Spleen (tissue), 11 donors: ENCODE measurements at regions not wholly inside any gene's neighbourhood (a gene's known extent, or its start where the extent isn't known, plus 50 kb on each side); places are given as distances from the start of the nearest gene placed in this dataset.

Experiments
- DNase-seq: peaks from one replicate; pipeline ENCODE4 v3.0.0-alpha.2; 2020
- H3K27ac ChIP-seq, 8 donors: fragments of 200-600 bp; sonication (generic) in 7 of 8; 1 replicate in 4 of 8; 2 replicates in 4 of 8; pipeline versions ENCODE4 v1.5.0 to v1.8.0; 2016 to 2021; ENCODE audit warnings: inconsistent platforms in 4 of 8, mild to moderate bottlenecking in 4 of 8, moderate library complexity in 1 of 8
- H3K27me3 ChIP-seq, 7 donors: fragments of 200-600 bp; sonication (generic) in 6 of 7; replicated peaks in 1 of 7; 1 replicate in 4 of 7; 2 replicates in 3 of 7; pipeline versions ENCODE4 v1.5.0 to v1.8.0; 2016 to 2021; ENCODE audit warnings: inconsistent platforms in 3 of 7, mild to moderate bottlenecking in 1 of 7
- H3K36me3 ChIP-seq, 6 donors: fragments of 200-600 bp; sonication (generic) in 5 of 6; 1 replicate in 4 of 6; 2 replicates in 2 of 6; pipeline versions ENCODE4 v1.5.0 to v1.8.0; 2016 to 2021; ENCODE audit warnings: inconsistent platforms in 2 of 6
- H3K4me1 ChIP-seq, 6 donors: fragments of 200-600 bp; sonication (generic) in 5 of 6; 1 replicate in 3 of 6; 2 replicates in 3 of 6; pipeline versions ENCODE4 v1.5.0 to v1.8.0; 2016 to 2021; ENCODE audit warnings: inconsistent platforms in 3 of 6
- H3K4me3 ChIP-seq, 8 donors: fragments of 200-600 bp; sonication (generic) in 7 of 8; 1 replicate in 4 of 8; 2 replicates in 4 of 8; pipeline versions ENCODE4 v1.5.0 to v1.8.0; 2016 to 2021; ENCODE audit warnings: inconsistent platforms in 4 of 8, mild to moderate bottlenecking in 4 of 8, moderate library complexity in 2 of 8
- H3K9me3 ChIP-seq, 8 donors: fragments of 200-600 bp; sonication (generic) in 7 of 8; 1 replicate in 4 of 8; 2 replicates in 4 of 8; pipeline versions ENCODE4 v1.5.0 to v1.8.0; 2016 to 2021; ENCODE audit warnings: inconsistent platforms in 4 of 8
- POLR2A ChIP-seq, 3 donors: fragments of 450-650 bp; IDR thresholded peaks; one replicate each; pipeline ENCODE4 v1.5.1; 2017; ENCODE audit warnings: antibody characterized with exemption in 3 of 3, mild to moderate bottlenecking in 1 of 3
- POLR2AphosphoS5 ChIP-seq, 3 donors: sonication (generic); formaldehyde crosslinking; IDR thresholded peaks; one replicate each; pipeline ENCODE4 v1.5.1; 2017; ENCODE audit warnings: antibody characterized with exemption in 3 of 3
- WGBS, 5 donors: extraction: QIAGEN DNeasy Blood & Tissue Kit in 3 of 5; methylation state at CpG; one replicate each; pipeline versions ENCODE4 v1.1.5 to v1.1.7; 2013 to 2018; 5-methylcytosine and 5-hydroxymethylcytosine counted together
- intact Hi-C: fragments of 100-400 bp; cut with DNase I; formaldehyde crosslinking; loops from one replicate; pipeline ENCODE4 v1.15.0; 2023; ENCODE audit warnings: low total_unique reads
- TF ChIP-seq, protein P1 (sequence below), 11 experiments: fragments of 200-600 bp in 7 of 11; fragments of 450-650 bp in 4 of 11; sonication (generic) in 4 of 11; IDR thresholded peaks in 8 of 11; conservative IDR thresholded peaks in 3 of 11; 1 replicate in 7 of 11; 2 replicates in 4 of 11; pipeline versions ENCODE4 v1.4.0 to v1.8.0; 2016 to 2021; ENCODE audit warnings: antibody characterized with exemption in 11 of 11, inconsistent platforms in 4 of 11, mild to moderate bottlenecking in 1 of 11
- donor health status: healthy with polysubstance abuse.
- donor health status: DM: no; HTN: no; CAD: no; lungs with moderate emphysema.
- donor health status: DM: no; HTN: no; CAD: no.
- donor health status: Bipolar disorder and iron deficiency.
- donor health status: healthy.
- donor health status: DM: no; HTN: no; CAD: no.
- donor health status: DM: yes; HTN: yes; CAD: no.

- Histone ChIP-seq H3K36me3 (no peaks in the 10 kb centered on the region), H3K4me3 (no peak overlapping the region), H3K9me3 (no peaks in the 10 kb centered on the region), H3K27ac (no peak overlapping the region), H3K27me3 (no peaks in the 10 kb centered on the region), H3K4me1 (no peaks in the 10 kb centered on the region)
- intact Hi-C loops, result no loop called here
- TF ChIP-seq POLR2AphosphoS5 (IDR thresholded peaks at IDR 0.05) (no peak), POLR2A (IDR thresholded peaks at IDR 0.05) (no peak)
- TF ChIP-seq, protein P1, sequence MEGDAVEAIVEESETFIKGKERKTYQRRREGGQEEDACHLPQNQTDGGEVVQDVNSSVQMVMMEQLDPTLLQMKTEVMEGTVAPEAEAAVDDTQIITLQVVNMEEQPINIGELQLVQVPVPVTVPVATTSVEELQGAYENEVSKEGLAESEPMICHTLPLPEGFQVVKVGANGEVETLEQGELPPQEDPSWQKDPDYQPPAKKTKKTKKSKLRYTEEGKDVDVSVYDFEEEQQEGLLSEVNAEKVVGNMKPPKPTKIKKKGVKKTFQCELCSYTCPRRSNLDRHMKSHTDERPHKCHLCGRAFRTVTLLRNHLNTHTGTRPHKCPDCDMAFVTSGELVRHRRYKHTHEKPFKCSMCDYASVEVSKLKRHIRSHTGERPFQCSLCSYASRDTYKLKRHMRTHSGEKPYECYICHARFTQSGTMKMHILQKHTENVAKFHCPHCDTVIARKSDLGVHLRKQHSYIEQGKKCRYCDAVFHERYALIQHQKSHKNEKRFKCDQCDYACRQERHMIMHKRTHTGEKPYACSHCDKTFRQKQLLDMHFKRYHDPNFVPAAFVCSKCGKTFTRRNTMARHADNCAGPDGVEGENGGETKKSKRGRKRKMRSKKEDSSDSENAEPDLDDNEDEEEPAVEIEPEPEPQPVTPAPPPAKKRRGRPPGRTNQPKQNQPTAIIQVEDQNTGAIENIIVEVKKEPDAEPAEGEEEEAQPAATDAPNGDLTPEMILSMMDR (IDR thresholded peaks at IDR 0.05 in 8 of 11, conservative IDR thresholded peaks at IDR 0.05 in 3 of 11), result no peak
- DNase-seq, result no peak
- 67 to 78% (median 75%) methylated on average over 2 of the region's 2 CpGs for WGBS, 5 donors
These were observed 1300.1 kb upstream of the ALCAM start for GRCh38 chr3:104066658-104067057.

DNA sequence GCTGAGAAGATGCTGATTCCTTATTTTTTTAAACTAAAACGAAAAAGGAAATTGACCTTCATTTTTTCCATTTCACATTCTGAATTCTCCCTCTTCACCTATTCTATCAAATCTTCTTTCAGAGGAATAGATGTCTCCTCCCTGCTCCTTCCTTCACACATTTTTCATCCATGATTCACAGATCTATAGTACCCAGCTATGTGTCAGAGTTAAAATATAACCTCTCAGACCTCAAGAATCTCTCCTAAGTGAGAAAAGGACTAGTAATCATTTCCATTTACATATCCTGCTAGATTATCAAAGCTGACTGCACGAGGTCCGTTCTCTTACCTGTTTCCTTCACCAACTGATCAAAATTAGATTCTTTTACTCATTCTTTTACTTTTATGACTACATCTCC, 1297.6 kb upstream of the ALCAM start:
- 64 to 78% (median 72%) methylated on average over 3 of the region's 3 CpGs for WGBS, 5 donors
- TF ChIP-seq, protein P1 (IDR thresholded peaks at IDR 0.05 in 8 of 11, conservative IDR thresholded peaks at IDR 0.05 in 3 of 11), result no peak
- TF ChIP-seq POLR2A (IDR thresholded peaks at IDR 0.05), result no peak
- no peak for TF ChIP-seq POLR2AphosphoS5 (IDR thresholded peaks at IDR 0.05)
- no peak overlapping the region for H3K4me3 ChIP-seq
- no peaks in the 10 kb centered on the region for H3K27me3 ChIP-seq
- DNase-seq, result no peak
- peaks cover 0 to 4% (median 0%) of the 10 kb centered on the region in 8 donors for H3K9me3 ChIP-seq
- no peaks in the 10 kb centered on the region for H3K36me3 ChIP-seq
- no peaks in the 10 kb centered on the region for H3K4me1 ChIP-seq
- H3K27ac ChIP-seq, result no peak overlapping the region
- intact Hi-C loops, result no loop called here

GRCh38 chr3:104070906-104071305, 1295.8 kb upstream of the ALCAM start:
- no peak overlapping the region for H3K4me3 ChIP-seq
- peaks cover 0 to 4% (median 0%) of the 10 kb centered on the region in 8 donors for H3K9me3 ChIP-seq
- no peak for DNase-seq
- no peaks in the 10 kb centered on the region for H3K27me3 ChIP-seq
- H3K4me1 ChIP-seq, result no peaks in the 10 kb centered on the region
- TF ChIP-seq POLR2AphosphoS5 (IDR thresholded peaks at IDR 0.05) (no peak), POLR2A (IDR thresholded peaks at IDR 0.05) (no peak)
- TF ChIP-seq, protein P1 (IDR thresholded peaks at IDR 0.05 in 8 of 11, conservative IDR thresholded peaks at IDR 0.05 in 3 of 11), result no peak
- no peaks in the 10 kb centered on the region for H3K36me3 ChIP-seq
- intact Hi-C loops, result no loop called here
- 53 to 71% (median 55%) methylated on average over 1 of the region's 1 CpG for WGBS, 5 donors
- no peak overlapping the region for H3K27ac ChIP-seq

DNA sequence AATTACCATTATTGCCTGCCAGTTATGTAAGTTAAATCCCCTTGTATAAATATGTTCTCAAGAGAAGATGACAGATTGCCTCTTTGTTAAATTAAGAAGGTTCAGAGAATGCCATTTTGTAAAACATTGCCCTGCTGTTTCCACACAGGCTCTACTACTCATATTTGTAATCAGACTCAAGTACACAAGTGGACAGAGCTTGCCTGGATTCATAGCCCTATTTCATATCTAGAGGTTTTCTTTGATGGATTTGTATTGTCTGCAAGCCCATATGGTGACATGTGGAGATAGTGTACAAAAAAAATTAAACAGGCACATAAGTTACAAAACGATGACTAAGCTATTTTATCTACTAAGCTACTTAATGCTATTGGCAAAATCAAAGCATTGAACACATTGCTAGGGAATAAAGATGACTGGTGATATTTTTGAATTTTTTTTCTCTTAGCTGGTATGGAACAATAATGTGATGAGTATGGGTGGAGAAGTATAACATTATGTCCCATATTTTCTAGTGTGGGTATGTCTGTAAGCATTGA, 1286.6 kb upstream of the ALCAM start:
- WGBS, 5 donors, result 50 to 66% (median 58%) methylated on average over 1 of the region's 1 CpG
- Histone ChIP-seq H3K4me1 (no peaks in the 10 kb centered on the region), H3K27ac (no peak overlapping the region), H3K4me3 (no peak overlapping the region), H3K27me3 (no peaks in the 10 kb centered on the region), H3K9me3 (peaks cover 0 to 7% (median 0%) of the 10 kb centered on the region in 8 donors), H3K36me3 (no peaks in the 10 kb centered on the region)
- intact Hi-C loops, result no loop called here
- no peak for DNase-seq
- TF ChIP-seq POLR2AphosphoS5 (IDR thresholded peaks at IDR 0.05) (no peak), POLR2A (IDR thresholded peaks at IDR 0.05) (no peak)
- TF ChIP-seq, protein P1 (IDR thresholded peaks at IDR 0.05 in 8 of 11, conservative IDR thresholded peaks at IDR 0.05 in 3 of 11), result no peak
